Muscle of back (tissue), 3 donors: ENCODE measurements at regions not wholly inside any gene's neighbourhood (a gene's known extent, or its start where the extent isn't known, plus 50 kb on each side); places are given as distances from the start of the nearest gene placed in this dataset.
"Not testable (repeated sequence)": the region's sequence is repeated elsewhere in the genome, so short reads cannot be mapped to it uniquely, and the experiment has no call there.

Experiments
- DNase-seq, 3 donors: peaks; one replicate each; pipeline versions ENCODE4 v3.0.0 to v3.0.0-alpha.2; 2013

- peak; percentile 53 to 86 (median 65) for DNase-seq
Measured at GRCh38 chr10:34058845-34059614, 724.6 kb upstream of the NRP1 start.

- not testable (repeated sequence) for DNase-seq
Measured at GRCh38 chr10:34055410-34055985, 721.0 kb upstream of the NRP1 start.

GRCh38 chr10:34049887-34050286 lies 715.4 kb upstream of the NRP1 start:
- peak in 1 of 3 donors; percentile 42 for DNase-seq

- DNase-seq, result no peak
Measured at GRCh38 chr10:34049469-34049868, 715.0 kb upstream of the NRP1 start.

GRCh38 chr10:34047389-34047788 lies 712.9 kb upstream of the NRP1 start:
- DNase-seq, result peak in 1 of 3 donors; percentile 36

GRCh38 chr10:34046506-34047034 lies 712.1 kb upstream of the NRP1 start:
- DNase-seq, result peak in 1 of 3 donors; percentile 42

- DNase-seq, result no peak
Measured at GRCh38 chr10:34045571-34046190, 711.2 kb upstream of the NRP1 start.

- DNase-seq, result no peak
Measured at GRCh38 chr10:34041871-34042270, 707.4 kb upstream of the NRP1 start.

- DNase-seq, result peak in 2 of 3 donors; percentile 43 to 70
Measured at GRCh38 chr10:34037499-34037898, 703.0 kb upstream of the NRP1 start.

GRCh38 chr10:34035241-34035790 lies 700.8 kb upstream of the NRP1 start:
- DNase-seq, result not testable (repeated sequence)

GRCh38 chr10:34033078-34033477 lies 698.6 kb upstream of the NRP1 start:
- no peak for DNase-seq

GRCh38 chr10:34032564-34032963 lies 698.1 kb upstream of the NRP1 start:
- no peak for DNase-seq

GRCh38 chr10:34031400-34031799 lies 696.9 kb upstream of the NRP1 start:
- peak; percentile 49 to 80 (median 60) for DNase-seq

GRCh38 chr10:34029455-34029854 lies 695.0 kb upstream of the NRP1 start:
- DNase-seq, result no peak

GRCh38 chr10:34028936-34029335 lies 694.5 kb upstream of the NRP1 start:
- DNase-seq, result no peak

- peak in 2 of 3 donors; percentile 27 to 53 for DNase-seq
Measured at GRCh38 chr10:34024693-34025425, 690.4 kb upstream of the NRP1 start.

GRCh38 chr10:34024282-34024681 lies 689.8 kb upstream of the NRP1 start:
- DNase-seq, result no peak

- DNase-seq, result no peak
Measured at GRCh38 chr10:34022195-34022594, 687.7 kb upstream of the NRP1 start.

- DNase-seq, result no peak
Measured at GRCh38 chr10:34018784-34019183, 684.3 kb upstream of the NRP1 start.

- no peak for DNase-seq
Measured at GRCh38 chr10:34018129-34018528, 683.7 kb upstream of the NRP1 start.

GRCh38 chr10:34017281-34017680 lies 682.8 kb upstream of the NRP1 start:
- DNase-seq, result no peak

- no peak for DNase-seq
Measured at GRCh38 chr10:34016576-34016975, 682.1 kb upstream of the NRP1 start.
